Esophagus muscularis mucosa (tissue), 4 donors: ENCODE measurements at regions not wholly inside any gene's neighbourhood (a gene's known extent, or its start where the extent isn't known, plus 50 kb on each side); places are given as distances from the start of the nearest gene placed in this dataset.
"Not testable (repeated sequence)": the region's sequence is repeated elsewhere in the genome, so short reads cannot be mapped to it uniquely, and the experiment has no call there.

ENCODE experiments used
- DNase-seq: peaks from one replicate; pipeline ENCODE4 v3.0.0-alpha.2; 2017; ENCODE audit errors: extremely low spot score
- H3K27ac ChIP-seq, 4 donors: fragments of 200-600 bp; sonication (generic); replicated peaks in 1 of 4; 1 replicate in 3 of 4; 2 replicates in 1 of 4; pipeline ENCODE4 v1.5.1; 2016 to 2019; ENCODE audit warnings: mild to moderate bottlenecking in 1 of 4
- H3K27me3 ChIP-seq, 4 donors: fragments of 200-600 bp; sonication (generic); one replicate each; pipeline versions ENCODE4 v1.5.1 to v1.6.0; 2016 to 2019
- H3K36me3 ChIP-seq, 4 donors: fragments of 200-600 bp; sonication (generic); one replicate each; pipeline ENCODE4 v1.5.1; 2016 to 2019
- H3K4me1 ChIP-seq, 4 donors: fragments of 200-600 bp; sonication (generic); one replicate each; pipeline ENCODE4 v1.5.1; 2016 to 2019
- H3K4me3 ChIP-seq, 4 donors: fragments of 200-600 bp; sonication (generic); 1 replicate in 2 of 4; 2 replicates in 2 of 4; pipeline ENCODE4 v1.5.1; 2016 to 2019; ENCODE audit warnings: mild to moderate bottlenecking in 4 of 4, moderate library complexity in 1 of 4
- H3K9me3 ChIP-seq, 4 donors: fragments of 200-600 bp; sonication (generic); 1 replicate in 3 of 4; 2 replicates in 1 of 4; pipeline ENCODE4 v1.5.1; 2016 to 2019
- EP300 ChIP-seq: sonication (generic); formaldehyde crosslinking; IDR thresholded peaks from one replicate; pipeline ENCODE4 v1.6.1; 2017; ENCODE audit warnings: antibody characterized with exemption
- POLR2A ChIP-seq: fragments of 450-650 bp; IDR thresholded peaks from one replicate; pipeline ENCODE4 v1.6.1; 2017; ENCODE audit warnings: antibody characterized with exemption, moderate library complexity, mild to moderate bottlenecking, low read depth
- POLR2AphosphoS5 ChIP-seq, 2 donors: sonication (generic); formaldehyde crosslinking; IDR thresholded peaks; one replicate each; pipeline ENCODE4 v1.6.1; 2017; ENCODE audit warnings: antibody characterized with exemption in 2 of 2
- WGBS: methylation state at CpG from one replicate; pipeline ENCODE4 v1.1.5; 2018; 5-methylcytosine and 5-hydroxymethylcytosine counted together
- intact Hi-C: fragments of 100-400 bp; cut with DNase I; formaldehyde crosslinking; loops from one replicate; pipeline ENCODE4 v1.15.1; 2023
- TF ChIP-seq, protein P1 (sequence below), 3 experiments: fragments of 200-600 bp in 2 of 3; fragments of 450-650 bp in 1 of 3; sonication (generic) in 2 of 3; IDR thresholded peaks; one replicate each; pipeline ENCODE4 v1.5.1; 2017 to 2019; ENCODE audit warnings: antibody characterized with exemption in 3 of 3, mild to moderate bottlenecking in 2 of 3, moderate library complexity in 1 of 3

DNA sequence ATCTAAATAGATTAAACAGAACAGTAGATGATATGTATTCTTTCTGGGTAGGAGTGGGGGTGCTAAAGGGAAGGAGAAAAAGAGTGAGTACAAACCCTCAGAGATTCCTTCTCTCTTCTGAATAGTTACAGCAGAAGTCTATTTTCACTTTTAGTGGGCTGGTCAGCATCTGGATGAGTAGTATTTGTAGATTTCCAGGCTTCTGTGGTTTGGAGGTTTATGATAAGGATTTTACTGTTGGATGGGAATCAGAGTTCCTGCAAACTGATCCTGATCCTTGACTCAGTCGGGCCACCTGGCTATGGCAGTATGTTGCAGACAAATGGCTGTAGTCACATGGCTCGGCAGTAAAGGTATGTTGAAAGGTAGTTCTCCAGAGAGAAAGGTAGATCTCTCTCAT lies 84.3 kb upstream of the IFNGR1 start:
- Histone ChIP-seq H3K27ac (no peak overlapping the region), H3K4me1 (no peaks in the 10 kb centered on the region), H3K36me3 (no peaks in the 10 kb centered on the region), H3K27me3 (no peaks in the 10 kb centered on the region), H3K9me3 (no peaks in the 10 kb centered on the region), H3K4me3 (no peak overlapping the region)
- TF ChIP-seq POLR2AphosphoS5 (IDR thresholded peaks at IDR 0.05) = no peak
- no peak for TF ChIP-seq POLR2A
- no peak for TF ChIP-seq EP300
- TF ChIP-seq, protein P1, sequence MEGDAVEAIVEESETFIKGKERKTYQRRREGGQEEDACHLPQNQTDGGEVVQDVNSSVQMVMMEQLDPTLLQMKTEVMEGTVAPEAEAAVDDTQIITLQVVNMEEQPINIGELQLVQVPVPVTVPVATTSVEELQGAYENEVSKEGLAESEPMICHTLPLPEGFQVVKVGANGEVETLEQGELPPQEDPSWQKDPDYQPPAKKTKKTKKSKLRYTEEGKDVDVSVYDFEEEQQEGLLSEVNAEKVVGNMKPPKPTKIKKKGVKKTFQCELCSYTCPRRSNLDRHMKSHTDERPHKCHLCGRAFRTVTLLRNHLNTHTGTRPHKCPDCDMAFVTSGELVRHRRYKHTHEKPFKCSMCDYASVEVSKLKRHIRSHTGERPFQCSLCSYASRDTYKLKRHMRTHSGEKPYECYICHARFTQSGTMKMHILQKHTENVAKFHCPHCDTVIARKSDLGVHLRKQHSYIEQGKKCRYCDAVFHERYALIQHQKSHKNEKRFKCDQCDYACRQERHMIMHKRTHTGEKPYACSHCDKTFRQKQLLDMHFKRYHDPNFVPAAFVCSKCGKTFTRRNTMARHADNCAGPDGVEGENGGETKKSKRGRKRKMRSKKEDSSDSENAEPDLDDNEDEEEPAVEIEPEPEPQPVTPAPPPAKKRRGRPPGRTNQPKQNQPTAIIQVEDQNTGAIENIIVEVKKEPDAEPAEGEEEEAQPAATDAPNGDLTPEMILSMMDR (IDR thresholded peaks at IDR 0.05) = no peak
- intact Hi-C loops = no loop called here
- 63% methylated on average over 2 of the region's 2 CpGs for WGBS
- DNase-seq = no peak

GRCh38 chr6:137299681-137300080 lies 80.5 kb upstream of the IFNGR1 start:
- no peak for DNase-seq
- H3K36me3 ChIP-seq = no peaks in the 10 kb centered on the region
- no peak overlapping the region for H3K27ac ChIP-seq
- no peak overlapping the region for H3K4me3 ChIP-seq
- no peaks in the 10 kb centered on the region for H3K27me3 ChIP-seq
- WGBS = 33% methylated on average over 3 of the region's 3 CpGs
- H3K9me3 ChIP-seq = no peaks in the 10 kb centered on the region
- intact Hi-C loops = no loop called here
- TF ChIP-seq, protein P1 (IDR thresholded peaks at IDR 0.05) = no peak
- TF ChIP-seq POLR2A = no peak
- H3K4me1 ChIP-seq = no peaks in the 10 kb centered on the region

DNA sequence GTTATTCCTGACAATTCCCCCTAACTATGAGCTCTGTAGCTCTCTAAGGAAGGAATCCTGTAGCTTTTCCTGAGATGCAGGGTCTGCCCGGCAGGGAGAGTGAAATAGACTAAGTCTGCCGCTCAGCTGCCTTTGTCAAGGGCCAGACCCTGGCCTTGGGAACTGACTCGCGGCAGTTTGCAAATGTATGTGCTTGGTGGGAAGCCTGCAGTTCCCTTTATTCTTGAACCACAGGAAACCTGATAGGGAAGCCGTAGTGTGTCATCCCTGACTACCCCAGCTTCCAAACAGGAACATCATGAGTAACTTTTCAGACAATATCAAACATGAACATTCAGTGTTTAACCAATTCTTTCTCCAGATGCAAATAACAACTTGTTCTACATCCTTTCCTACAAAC lies 78.7 kb upstream of the IFNGR1 start:
- Histone ChIP-seq H3K36me3 (no peaks in the 10 kb centered on the region), H3K4me1 (no peaks in the 10 kb centered on the region), H3K27me3 (no peaks in the 10 kb centered on the region), H3K4me3 (no peak overlapping the region), H3K9me3 (no peaks in the 10 kb centered on the region), H3K27ac (no peak overlapping the region)
- DNase-seq = no peak
- intact Hi-C loops = no loop called here
- TF ChIP-seq POLR2A (no peak), EP300 (no peak), POLR2AphosphoS5 (IDR thresholded peaks at IDR 0.05) (no peak)
- TF ChIP-seq, protein P1 (IDR thresholded peaks at IDR 0.05) = no peak
- 54% methylated on average over 5 of the region's 5 CpGs for WGBS

DNA sequence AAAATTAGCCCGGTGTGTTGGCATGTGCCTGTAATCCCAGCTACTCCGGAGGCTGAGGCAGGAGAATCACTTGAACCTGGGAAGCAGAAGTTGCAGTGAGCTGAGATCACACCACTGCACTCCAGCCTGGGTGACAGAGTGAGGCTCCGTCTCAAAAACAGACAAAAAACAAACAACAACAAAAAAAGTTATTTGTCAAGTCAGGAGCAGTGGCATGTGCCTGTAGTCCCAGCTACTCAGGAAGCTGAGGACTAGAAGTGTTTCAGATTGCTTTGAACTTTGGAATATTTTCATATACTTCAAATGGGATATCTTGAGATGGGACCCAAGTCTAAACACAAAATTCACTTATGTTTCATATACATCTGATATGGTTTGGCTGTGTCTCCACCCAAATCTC lies 73.1 kb upstream of the IFNGR1 start:
- DNase-seq, H3K36me3 ChIP-seq, H3K27me3 ChIP-seq, intact Hi-C loops, H3K9me3 ChIP-seq, H3K4me1 ChIP-seq, H3K4me3 ChIP-seq, H3K27ac ChIP-seq: not testable (repeated sequence)
- WGBS = 81% methylated on average over 3 of the region's 3 CpGs

- WGBS = 55% methylated on average over 3 of the region's 3 CpGs
- intact Hi-C loops = no loop called here
- H3K27ac ChIP-seq = no peak overlapping the region
- H3K27me3 ChIP-seq = peaks cover 0 to 4% (median 0%) of the 10 kb centered on the region in 4 donors
- DNase-seq = no peak
- H3K9me3 ChIP-seq = no peaks in the 10 kb centered on the region
- H3K36me3 ChIP-seq = no peaks in the 10 kb centered on the region
- H3K4me3 ChIP-seq = no peak overlapping the region
- TF ChIP-seq POLR2A (no peak), POLR2AphosphoS5 (IDR thresholded peaks at IDR 0.05) (no peak), EP300 (no peak)
- TF ChIP-seq, protein P1 (IDR thresholded peaks at IDR 0.05) = no peak
- no peaks in the 10 kb centered on the region for H3K4me1 ChIP-seq
Measured at GRCh38 chr6:137291441-137291840, 72.3 kb upstream of the IFNGR1 start.
